WTC11 (cell line): ENCODE measurements at regions not wholly inside any gene's neighbourhood (a gene's known extent, or its start where the extent isn't known, plus 50 kb on each side); places are given as distances from the start of the nearest gene placed in this dataset.

ENCODE experiments used
- E2F1 ChIP-seq: sonication (generic); formaldehyde crosslinking; IDR thresholded peaks from 2 replicates; pipeline ENCODE4 v1.8.0; 2022; ENCODE audit warnings: mild to moderate bottlenecking, missing genetic modification reagents
- ELF4 ChIP-seq: sonication (generic); formaldehyde crosslinking; IDR thresholded peaks from 2 replicates; pipeline ENCODE4 v1.8.1; 2022; ENCODE audit warnings: low read depth, mild to moderate bottlenecking, moderate library complexity, missing genetic modification reagents
- FOXP1 ChIP-seq: sonication (generic); formaldehyde crosslinking; IDR thresholded peaks from 2 replicates; pipeline ENCODE4 v1.8.0; 2022; ENCODE audit warnings: missing genetic modification reagents, mild to moderate bottlenecking, moderate library complexity, borderline replicate concordance
- NFE2L1 ChIP-seq: sonication (generic); formaldehyde crosslinking; IDR thresholded peaks from 2 replicates; pipeline ENCODE4 v1.8.1; 2023; ENCODE audit warnings: missing genetic modification reagents
- SMAD4 ChIP-seq: sonication (generic); formaldehyde crosslinking; IDR thresholded peaks from 2 replicates; pipeline ENCODE4 v1.8.0; 2022; ENCODE audit warnings: mild to moderate bottlenecking, missing genetic modification reagents
- STAT6 ChIP-seq: sonication (generic); formaldehyde crosslinking; conservative IDR thresholded peaks from 2 replicates; pipeline ENCODE4 v1.8.1; 2023; ENCODE audit warnings: mild to moderate bottlenecking, low read depth, missing genetic modification reagents, moderate library complexity
- ZNF423 ChIP-seq: fragments of 250-450 bp; sonication (Bioruptor Pico); IDR thresholded peaks from 2 replicates; pipeline ENCODE4 v2.1.2; 2022; ENCODE audit warnings: mild to moderate bottlenecking, moderate library complexity
- ZNF425 ChIP-seq: fragments of 250-450 bp; sonication (Bioruptor Pico); conservative IDR thresholded peaks from 2 replicates; pipeline ENCODE4 v1.9.0; 2021; ENCODE audit warnings: mild to moderate bottlenecking
- ZNF532 ChIP-seq: fragments of 250-450 bp; sonication (Bioruptor Pico); IDR thresholded peaks from 2 replicates; pipeline ENCODE4 v1.9.0; 2021; ENCODE audit warnings: mild to moderate bottlenecking, borderline replicate concordance
- TF ChIP-seq, protein P1 (sequence below): sonication (generic); formaldehyde crosslinking; IDR thresholded peaks from 2 replicates; pipeline ENCODE4 v1.8.0; 2022; ENCODE audit warnings: mild to moderate bottlenecking, missing genetic modification reagents
- TF ChIP-seq, protein P2 (sequence below): sonication (generic); formaldehyde crosslinking; IDR thresholded peaks from 2 replicates; pipeline ENCODE4 v1.8.1; 2022; ENCODE audit warnings: mild to moderate bottlenecking, moderate library complexity, missing genetic modification reagents
- TF ChIP-seq, protein P3 (sequence below): sonication (generic); formaldehyde crosslinking; IDR thresholded peaks from 2 replicates; pipeline ENCODE4 v1.8.1; 2023; ENCODE audit warnings: mild to moderate bottlenecking, missing genetic modification reagents, moderate library complexity
- TF ChIP-seq, protein P4 (sequence below): fragments of 200-600 bp; IDR thresholded peaks from 2 replicates; pipeline ENCODE4 v1.8.0; 2022; ENCODE audit warnings: antibody characterized with exemption
- TF ChIP-seq, protein P5 (sequence below): sonication (generic); formaldehyde crosslinking; conservative IDR thresholded peaks from 2 replicates; pipeline ENCODE4 v1.8.1; 2022; ENCODE audit warnings: mild to moderate bottlenecking, missing genetic modification reagents

- no peak for TF ChIP-seq E2F1 (CRISPR knock-in tag)
- TF ChIP-seq NFE2L1 (CRISPR knock-in tag), result no peak
- TF ChIP-seq, protein P1, sequence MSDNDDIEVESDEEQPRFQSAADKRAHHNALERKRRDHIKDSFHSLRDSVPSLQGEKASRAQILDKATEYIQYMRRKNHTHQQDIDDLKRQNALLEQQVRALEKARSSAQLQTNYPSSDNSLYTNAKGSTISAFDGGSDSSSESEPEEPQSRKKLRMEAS (CRISPR knock-in tag), result no peak
- TF ChIP-seq STAT6, result no peak
- TF ChIP-seq, protein P2, sequence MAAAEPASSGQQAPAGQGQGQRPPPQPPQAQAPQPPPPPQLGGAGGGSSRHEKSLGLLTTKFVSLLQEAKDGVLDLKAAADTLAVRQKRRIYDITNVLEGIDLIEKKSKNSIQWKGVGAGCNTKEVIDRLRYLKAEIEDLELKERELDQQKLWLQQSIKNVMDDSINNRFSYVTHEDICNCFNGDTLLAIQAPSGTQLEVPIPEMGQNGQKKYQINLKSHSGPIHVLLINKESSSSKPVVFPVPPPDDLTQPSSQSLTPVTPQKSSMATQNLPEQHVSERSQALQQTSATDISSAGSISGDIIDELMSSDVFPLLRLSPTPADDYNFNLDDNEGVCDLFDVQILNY, result no peak
- TF ChIP-seq, protein P3, sequence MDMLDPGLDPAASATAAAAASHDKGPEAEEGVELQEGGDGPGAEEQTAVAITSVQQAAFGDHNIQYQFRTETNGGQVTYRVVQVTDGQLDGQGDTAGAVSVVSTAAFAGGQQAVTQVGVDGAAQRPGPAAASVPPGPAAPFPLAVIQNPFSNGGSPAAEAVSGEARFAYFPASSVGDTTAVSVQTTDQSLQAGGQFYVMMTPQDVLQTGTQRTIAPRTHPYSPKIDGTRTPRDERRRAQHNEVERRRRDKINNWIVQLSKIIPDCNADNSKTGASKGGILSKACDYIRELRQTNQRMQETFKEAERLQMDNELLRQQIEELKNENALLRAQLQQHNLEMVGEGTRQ, result no peak
- TF ChIP-seq ZNF532 (CRISPR knock-in tag), result no peak
- TF ChIP-seq, protein P4, sequence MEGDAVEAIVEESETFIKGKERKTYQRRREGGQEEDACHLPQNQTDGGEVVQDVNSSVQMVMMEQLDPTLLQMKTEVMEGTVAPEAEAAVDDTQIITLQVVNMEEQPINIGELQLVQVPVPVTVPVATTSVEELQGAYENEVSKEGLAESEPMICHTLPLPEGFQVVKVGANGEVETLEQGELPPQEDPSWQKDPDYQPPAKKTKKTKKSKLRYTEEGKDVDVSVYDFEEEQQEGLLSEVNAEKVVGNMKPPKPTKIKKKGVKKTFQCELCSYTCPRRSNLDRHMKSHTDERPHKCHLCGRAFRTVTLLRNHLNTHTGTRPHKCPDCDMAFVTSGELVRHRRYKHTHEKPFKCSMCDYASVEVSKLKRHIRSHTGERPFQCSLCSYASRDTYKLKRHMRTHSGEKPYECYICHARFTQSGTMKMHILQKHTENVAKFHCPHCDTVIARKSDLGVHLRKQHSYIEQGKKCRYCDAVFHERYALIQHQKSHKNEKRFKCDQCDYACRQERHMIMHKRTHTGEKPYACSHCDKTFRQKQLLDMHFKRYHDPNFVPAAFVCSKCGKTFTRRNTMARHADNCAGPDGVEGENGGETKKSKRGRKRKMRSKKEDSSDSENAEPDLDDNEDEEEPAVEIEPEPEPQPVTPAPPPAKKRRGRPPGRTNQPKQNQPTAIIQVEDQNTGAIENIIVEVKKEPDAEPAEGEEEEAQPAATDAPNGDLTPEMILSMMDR, result no peak
- no peak for TF ChIP-seq ZNF423
- TF ChIP-seq, protein P5, sequence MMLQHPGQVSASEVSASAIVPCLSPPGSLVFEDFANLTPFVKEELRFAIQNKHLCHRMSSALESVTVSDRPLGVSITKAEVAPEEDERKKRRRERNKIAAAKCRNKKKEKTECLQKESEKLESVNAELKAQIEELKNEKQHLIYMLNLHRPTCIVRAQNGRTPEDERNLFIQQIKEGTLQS (CRISPR knock-in tag), result no peak
- TF ChIP-seq ELF4 (CRISPR knock-in tag), result no peak
- no peak for TF ChIP-seq ZNF425 (CRISPR knock-in tag)
- TF ChIP-seq FOXP1, result no peak
- no peak for TF ChIP-seq SMAD4 (CRISPR knock-in tag)
Measured at GRCh38 chr2:60644951-60645350, 91.5 kb upstream of the BCL11A start.
